HG03103 (cell line): ENCODE measurements at regions not wholly inside any gene's neighbourhood (a gene's known extent, or its start where the extent isn't known, plus 50 kb on each side); places are given as distances from the start of the nearest gene placed in this dataset.

Experiments
- ATAC-seq: cut with Tn5 transposase; IDR thresholded peaks from one replicate; pipeline ENCODE4 v1.9.1; 2021; ENCODE audit warnings: low read depth; ENCODE audit not compliant: unreplicated experiment

- ATAC-seq, result no peak
Measured at GRCh38 chr9:99427260-99427659, 205.2 kb downstream of the SEC61B start.

- no peak for ATAC-seq
Measured at GRCh38 chr9:99430301-99430700, 208.2 kb downstream of the SEC61B start.

- no peak for ATAC-seq
Measured at GRCh38 chr9:99431103-99431502, 209.0 kb downstream of the SEC61B start.

GRCh38 chr9:99432075-99432474 is 210.0 kb downstream of the SEC61B start:
- no peak for ATAC-seq

- no peak for ATAC-seq
Measured at GRCh38 chr9:99433095-99433494, 211.0 kb downstream of the SEC61B start.

GRCh38 chr9:99433555-99433954 is 211.5 kb downstream of the SEC61B start:
- peak; percentile 97 for ATAC-seq

- ATAC-seq, result no peak
Measured at GRCh38 chr9:99436616-99437015, 214.5 kb downstream of the SEC61B start.

GRCh38 chr9:99437145-99437544 is 215.1 kb downstream of the SEC61B start:
- ATAC-seq, result no peak

- ATAC-seq, result no peak
Measured at GRCh38 chr9:99438596-99438995, 216.5 kb downstream of the SEC61B start.

- no peak for ATAC-seq
Measured at GRCh38 chr9:99441829-99442228, 219.7 kb downstream of the SEC61B start.

- ATAC-seq, result no peak
Measured at GRCh38 chr9:99445371-99445891, 223.3 kb downstream of the SEC61B start.

GRCh38 chr9:99445920-99446319 is 223.8 kb downstream of the SEC61B start:
- no peak for ATAC-seq

- no peak for ATAC-seq
Measured at GRCh38 chr9:99447951-99448350, 225.9 kb downstream of the SEC61B start.

GRCh38 chr9:99449726-99450125 is 227.6 kb downstream of the SEC61B start:
- ATAC-seq, result no peak

GRCh38 chr9:99451112-99451606 is 229.1 kb downstream of the SEC61B start:
- no peak for ATAC-seq

- ATAC-seq, result no peak
Measured at GRCh38 chr9:99457406-99457805, 235.3 kb downstream of the SEC61B start.

- ATAC-seq, result no peak
Measured at GRCh38 chr9:99457981-99458380, 235.9 kb downstream of the SEC61B start.

GRCh38 chr9:99459919-99460318 is 237.8 kb downstream of the SEC61B start:
- no peak for ATAC-seq

GRCh38 chr9:99463131-99463530 is 241.0 kb downstream of the SEC61B start:
- no peak for ATAC-seq

- ATAC-seq, result no peak
Measured at GRCh38 chr9:99464568-99464967, 242.5 kb downstream of the SEC61B start.

GRCh38 chr9:99465231-99465907 is 243.3 kb downstream of the SEC61B start:
- no peak for ATAC-seq

- no peak for ATAC-seq
Measured at GRCh38 chr9:99466104-99466503, 244.0 kb downstream of the SEC61B start.
